GM18502 (cell line): ENCODE measurements at regions not wholly inside any gene's neighbourhood (a gene's known extent, or its start where the extent isn't known, plus 50 kb on each side); places are given as distances from the start of the nearest gene placed in this dataset.
"Not testable (repeated sequence)": the region's sequence is repeated elsewhere in the genome, so short reads cannot be mapped to it uniquely, and the experiment has no call there.

ENCODE experiments used
- ATAC-seq: cut with Tn5 transposase; IDR thresholded peaks from one replicate; pipeline ENCODE4 v1.9.1; 2021; ENCODE audit warnings: mild to moderate bottlenecking; ENCODE audit not compliant: unreplicated experiment, poor library complexity

GRCh38 chr7:67655168-67655567, 658.5 kb downstream of the TYW1 start:
- no peak for ATAC-seq

- no peak for ATAC-seq
Observed at GRCh38 chr7:67659091-67659490, 662.5 kb downstream of the TYW1 start.

GRCh38 chr7:67662804-67663203, 666.2 kb downstream of the TYW1 start:
- no peak for ATAC-seq

GRCh38 chr7:67663644-67664043, 667.0 kb downstream of the TYW1 start:
- ATAC-seq: no peak

- not testable (repeated sequence) for ATAC-seq
Observed at GRCh38 chr7:67666359-67666758, 669.7 kb downstream of the TYW1 start.

DNA sequence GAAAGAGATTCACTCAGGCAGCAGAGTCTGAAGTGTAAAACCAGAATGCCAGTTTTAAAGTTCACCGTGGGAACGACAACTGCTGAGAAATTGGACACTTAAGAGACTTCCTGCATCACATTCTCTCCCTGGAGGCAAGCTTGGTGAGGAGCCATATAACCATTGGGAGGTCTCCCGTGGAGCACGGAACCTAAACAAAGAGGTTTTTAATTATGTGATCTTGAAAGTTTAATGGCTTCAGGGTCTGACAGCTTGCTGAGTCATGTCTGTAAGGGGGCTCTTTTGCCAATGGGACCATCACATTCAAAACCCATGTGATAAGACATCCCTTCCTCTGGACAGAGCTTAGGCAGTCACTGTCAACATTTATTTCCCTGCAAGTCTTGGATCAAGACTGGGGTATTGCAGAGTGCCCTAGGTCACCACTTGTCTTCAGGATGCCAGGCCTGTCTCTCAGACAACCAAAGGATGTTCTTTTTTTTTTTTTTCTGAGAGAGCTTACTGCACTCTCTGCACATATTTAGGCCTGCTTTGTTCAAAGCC, 674.4 kb downstream of the TYW1 start:
- no peak for ATAC-seq

GRCh38 chr7:67673861-67674260, 677.2 kb downstream of the TYW1 start:
- no peak for ATAC-seq

DNA sequence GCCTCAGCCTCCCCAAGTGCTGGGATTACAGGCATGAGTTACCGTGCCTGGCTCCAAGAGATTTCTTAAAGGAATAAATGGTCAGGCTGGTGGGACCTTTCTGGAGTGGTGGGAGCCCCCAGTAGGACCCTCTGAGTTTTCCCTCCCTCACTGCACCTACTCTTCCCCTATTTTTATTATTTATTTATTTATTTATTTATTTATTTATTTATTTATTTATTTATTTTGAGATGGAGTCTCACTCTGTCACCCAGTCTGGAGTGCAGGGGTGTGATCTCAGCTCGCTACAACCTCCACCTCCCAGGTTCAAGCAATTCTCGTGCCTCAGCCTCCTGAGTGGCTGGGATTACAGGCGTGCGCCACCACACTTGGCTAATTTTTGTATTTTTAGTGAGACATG, 678.2 kb downstream of the TYW1 start:
- ATAC-seq: not testable (repeated sequence)

DNA sequence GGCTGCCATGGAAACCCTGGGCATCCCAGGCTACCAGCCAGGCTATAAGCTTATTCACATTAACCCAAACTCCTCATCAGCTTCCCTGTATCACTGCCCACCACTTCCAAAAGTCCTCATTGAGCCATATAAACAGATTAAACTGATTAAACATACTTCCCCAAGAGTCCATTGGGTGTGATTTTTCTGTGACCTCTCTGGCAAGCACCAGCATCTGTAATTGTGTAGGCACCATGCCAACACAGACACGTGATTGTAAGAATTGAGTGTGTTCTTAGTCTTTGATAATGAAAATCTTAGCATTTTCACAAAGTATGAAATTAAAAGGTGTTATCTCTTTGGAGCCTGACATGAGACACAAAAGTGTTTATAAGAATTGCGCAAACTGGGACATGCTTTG, 679.3 kb downstream of the TYW1 start:
- no peak for ATAC-seq

DNA sequence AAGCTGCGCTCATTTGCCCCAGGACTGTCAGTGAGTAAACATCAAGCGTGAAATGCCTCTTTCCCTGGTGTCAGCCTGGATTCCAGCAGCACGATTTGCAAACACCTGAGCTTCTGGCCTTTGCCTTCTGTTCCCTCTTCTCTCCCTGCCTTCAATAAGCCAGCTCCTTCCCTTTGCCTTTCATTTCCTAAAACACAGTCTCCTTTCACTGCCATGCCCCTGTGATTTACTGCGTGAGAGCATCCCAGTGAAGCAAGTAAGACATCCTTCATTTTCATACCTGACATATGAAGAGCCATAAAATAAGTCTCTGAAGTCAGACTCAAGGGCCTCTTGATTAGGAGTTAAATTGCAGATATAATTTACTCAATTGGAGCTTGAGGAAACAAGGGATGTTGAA, 681.8 kb downstream of the TYW1 start:
- no peak for ATAC-seq

DNA sequence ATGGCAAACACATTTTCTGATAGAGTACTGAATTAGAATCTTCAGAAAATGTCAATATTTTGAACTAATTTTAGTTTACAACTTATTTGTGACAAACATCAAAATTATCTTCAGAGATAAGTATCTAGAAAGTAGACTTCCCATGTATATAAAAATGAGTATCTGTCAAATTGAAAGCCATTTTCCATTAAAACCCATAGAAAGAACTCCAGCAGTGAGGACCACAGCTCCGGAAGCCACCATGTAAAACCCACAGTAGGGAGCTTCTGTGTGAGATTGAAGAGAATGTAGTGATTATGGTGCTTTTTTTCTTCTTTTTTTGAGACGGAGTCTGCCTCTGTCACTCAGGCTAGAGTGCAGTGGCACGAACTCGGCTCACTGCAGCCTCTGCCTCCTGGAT, 687.0 kb downstream of the TYW1 start:
- no peak for ATAC-seq

- ATAC-seq: no peak
Observed at GRCh38 chr7:67690700-67691099, 694.1 kb downstream of the TYW1 start.

GRCh38 chr7:67692425-67692824, 695.8 kb downstream of the TYW1 start:
- no peak for ATAC-seq

DNA sequence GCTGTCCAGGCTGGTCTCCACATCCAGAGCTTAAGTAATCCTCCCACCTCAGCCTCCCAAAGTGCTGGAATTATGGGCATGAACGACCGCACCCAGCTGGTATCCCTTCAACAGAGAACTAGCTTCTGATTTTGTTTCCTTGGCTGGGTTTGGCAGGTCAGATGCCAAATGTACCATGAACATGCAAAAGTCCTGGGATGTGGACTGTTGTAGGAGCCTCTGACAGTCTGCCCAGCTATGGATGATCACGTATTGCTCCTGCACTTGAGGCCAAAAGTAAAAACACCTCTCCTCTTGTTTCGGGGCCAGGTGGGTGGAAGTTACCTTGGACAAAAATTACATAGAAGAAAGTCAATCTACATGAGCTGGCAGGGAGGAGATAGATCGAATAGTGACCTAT, 699.5 kb downstream of the TYW1 start:
- no peak for ATAC-seq

- no peak for ATAC-seq
Observed at GRCh38 chr7:67696878-67697277, 700.2 kb downstream of the TYW1 start.

- no peak for ATAC-seq
Observed at GRCh38 chr7:67698354-67698753, 701.7 kb downstream of the TYW1 start.

DNA sequence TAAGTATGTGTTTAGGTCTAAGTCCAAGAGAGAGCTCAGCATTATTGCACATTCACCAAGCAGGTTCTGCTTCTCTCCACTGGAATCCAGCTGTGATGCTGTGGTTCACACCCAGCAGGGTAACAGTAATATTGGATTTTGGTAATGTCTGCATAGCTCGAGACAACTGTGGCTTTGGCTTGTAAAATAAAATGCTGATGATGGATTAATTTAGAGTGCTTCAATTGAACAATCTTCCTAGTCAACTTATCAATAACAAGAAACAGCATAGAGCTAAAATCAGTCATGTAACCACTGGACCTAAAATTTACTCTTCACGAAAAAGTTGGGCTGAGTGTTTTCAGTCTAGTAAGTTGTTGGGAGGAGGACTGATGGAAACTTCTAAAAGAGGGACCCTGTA, 709.2 kb downstream of the TYW1 start:
- ATAC-seq: no peak

DNA sequence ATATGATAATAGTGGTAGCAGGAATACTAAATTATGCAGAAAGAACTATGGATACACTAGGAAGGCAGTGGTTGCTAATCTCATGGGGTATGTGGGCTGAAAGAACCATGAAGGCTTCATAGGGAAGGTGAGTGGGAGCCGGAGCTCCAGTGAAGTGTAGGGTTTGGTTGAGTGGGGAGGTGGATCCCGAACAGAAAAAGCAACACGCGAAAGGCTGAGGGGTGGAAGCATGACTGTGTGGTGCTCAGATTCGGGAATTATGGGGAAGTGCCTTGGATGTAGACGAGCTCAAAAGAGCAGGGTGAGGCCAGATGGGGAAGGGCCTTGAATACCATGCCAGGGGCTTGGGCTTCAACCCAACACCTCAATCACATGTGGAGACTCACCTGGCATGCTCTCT, 715.1 kb downstream of the TYW1 start:
- ATAC-seq: no peak

GRCh38 chr7:67713451-67714056, 716.9 kb downstream of the TYW1 start:
- ATAC-seq: no peak

DNA sequence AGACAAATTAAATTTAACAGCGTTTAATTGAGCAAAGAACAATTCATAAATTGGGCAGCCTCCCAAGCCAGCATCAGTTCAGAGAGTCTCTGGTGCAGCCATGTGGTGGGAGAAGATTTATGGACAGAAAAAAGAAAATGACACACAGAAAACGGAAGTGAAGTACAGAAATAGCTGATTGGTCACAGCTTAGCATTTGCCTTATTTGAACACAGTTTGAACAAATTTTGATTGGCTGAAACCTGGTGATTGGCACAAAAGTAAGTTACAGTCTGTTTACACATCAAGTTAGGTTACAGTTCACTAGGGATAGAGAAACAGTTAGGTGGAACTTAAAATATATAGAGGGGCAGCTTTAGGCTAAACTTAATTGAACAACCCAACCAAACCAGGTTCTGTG, 720.1 kb downstream of the TYW1 start:
- ATAC-seq: no peak

DNA sequence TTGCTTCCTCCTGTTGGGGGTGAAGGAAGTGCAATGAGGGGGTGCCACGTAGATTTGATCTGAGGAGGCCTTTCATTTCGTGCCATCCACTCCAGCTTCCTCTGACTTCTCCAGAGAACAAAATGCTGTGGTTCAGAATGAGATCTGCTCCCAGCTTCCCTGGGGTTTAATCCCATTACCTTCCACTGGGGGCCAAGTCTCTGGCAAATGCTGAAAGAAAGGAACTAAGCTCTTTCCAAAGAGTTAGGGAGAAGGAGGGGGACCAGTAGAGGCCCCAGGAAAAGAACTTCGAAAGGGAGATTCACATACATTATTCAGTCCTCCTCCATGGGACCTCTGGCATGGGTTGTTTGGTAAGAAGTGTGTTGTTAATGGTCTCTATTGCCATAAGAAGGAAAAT, 727.0 kb downstream of the TYW1 start:
- ATAC-seq: no peak

- ATAC-seq: no peak
Observed at GRCh38 chr7:67724435-67724834, 727.8 kb downstream of the TYW1 start.

- ATAC-seq: no peak
Observed at GRCh38 chr7:67724955-67725354, 728.3 kb downstream of the TYW1 start.
